ENCODE measurements at regions not wholly inside any gene's neighbourhood (a gene's known extent, or its start where the extent isn't known, plus 50 kb on each side); places are given as distances from the start of the nearest gene placed in this dataset.

DNA sequence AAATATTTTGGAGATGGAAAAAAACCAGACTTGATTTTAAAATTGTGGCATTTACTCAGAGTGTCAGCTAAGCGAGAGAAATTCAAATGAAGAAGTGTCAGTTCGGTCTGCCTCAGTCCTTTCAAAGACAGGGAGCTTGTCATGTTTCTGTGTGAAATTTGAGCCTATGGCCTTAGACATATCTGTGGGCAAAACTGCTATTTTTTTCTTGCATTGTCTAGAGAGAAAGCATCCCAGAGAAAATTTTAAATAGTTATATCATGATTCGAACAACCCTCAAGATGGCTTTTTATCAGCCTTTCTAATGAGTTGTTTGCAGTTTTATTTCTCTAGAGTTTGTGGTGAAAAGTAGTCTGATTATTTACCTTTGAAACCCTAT, 50.2 kb upstream of the KCNE4 start:
- CTCF ChIA-PET = no interaction called here

More for the DNA sequence above, 50.2 kb upstream of the KCNE4 start:
- H3K27ac ChIP-seq (ENCODE audit: low read depth, low read length, poor library complexity, severe bottlenecking) = no peak overlapping the region
- no peaks in the 10 kb centered on the region for H3K9me3 ChIP-seq (ENCODE audit: low read depth, low read length, poor library complexity, severe bottlenecking)
- TF ChIP-seq EZH2 (IDR thresholded peaks at IDR 0.05; ENCODE audit: borderline replicate concordance, low read depth, low read length, poor library complexity, severe bottlenecking) = no peak
- TF ChIP-seq, protein P1, sequence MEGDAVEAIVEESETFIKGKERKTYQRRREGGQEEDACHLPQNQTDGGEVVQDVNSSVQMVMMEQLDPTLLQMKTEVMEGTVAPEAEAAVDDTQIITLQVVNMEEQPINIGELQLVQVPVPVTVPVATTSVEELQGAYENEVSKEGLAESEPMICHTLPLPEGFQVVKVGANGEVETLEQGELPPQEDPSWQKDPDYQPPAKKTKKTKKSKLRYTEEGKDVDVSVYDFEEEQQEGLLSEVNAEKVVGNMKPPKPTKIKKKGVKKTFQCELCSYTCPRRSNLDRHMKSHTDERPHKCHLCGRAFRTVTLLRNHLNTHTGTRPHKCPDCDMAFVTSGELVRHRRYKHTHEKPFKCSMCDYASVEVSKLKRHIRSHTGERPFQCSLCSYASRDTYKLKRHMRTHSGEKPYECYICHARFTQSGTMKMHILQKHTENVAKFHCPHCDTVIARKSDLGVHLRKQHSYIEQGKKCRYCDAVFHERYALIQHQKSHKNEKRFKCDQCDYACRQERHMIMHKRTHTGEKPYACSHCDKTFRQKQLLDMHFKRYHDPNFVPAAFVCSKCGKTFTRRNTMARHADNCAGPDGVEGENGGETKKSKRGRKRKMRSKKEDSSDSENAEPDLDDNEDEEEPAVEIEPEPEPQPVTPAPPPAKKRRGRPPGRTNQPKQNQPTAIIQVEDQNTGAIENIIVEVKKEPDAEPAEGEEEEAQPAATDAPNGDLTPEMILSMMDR (conservative IDR thresholded peaks at IDR 0.05; ENCODE audit: low read depth, low read length) = no peak
- POLR2A ChIA-PET (ENCODE audit: low non-redundant PET) = no interaction called here
- intact Hi-C loops (cut with micrococcal nuclease; ENCODE audit: unreplicated experiment) = no loop called here
- BruUV-seq (replicated peaks) = no TSS peak
- no peaks in the 10 kb centered on the region for H3K36me3 ChIP-seq (ENCODE audit: insufficient read depth, low read length, poor library complexity, severe bottlenecking)
- no peak overlapping the region for H3K4me3 ChIP-seq (ENCODE audit: low read depth, low read length, poor library complexity, severe bottlenecking)
- H3K4me1 ChIP-seq (ENCODE audit: insufficient read depth, low read length, poor library complexity, severe bottlenecking) = no peaks in the 10 kb centered on the region
- no peak for DNase-seq (ENCODE audit: low spot score)
- H3K27me3 ChIP-seq (replicated peaks; ENCODE audit: insufficient read depth, low read depth, low read length, poor library complexity) = no peaks in the 10 kb centered on the region

All from A673 (cell line).